DOHH2 (cell line): ENCODE measurements at regions not wholly inside any gene's neighbourhood (a gene's known extent, or its start where the extent isn't known, plus 50 kb on each side); places are given as distances from the start of the nearest gene placed in this dataset.

Experiments
- H3F3A ChIP-seq: fragments of 200-600 bp; sonication (generic), shearing (Covaris generic); 2 replicates; pipeline ENCODE4 v1.6.0; 2016; ENCODE audit warnings: antibody characterized with exemption, mild to moderate bottlenecking; ENCODE audit not compliant: control insufficient read depth, insufficient read depth
- H3K27ac ChIP-seq: fragments of 200-600 bp; sonication (generic); 2 replicates; pipeline ENCODE4 v1.5.1; 2014; ENCODE audit warnings: low read depth, mild to moderate bottlenecking, low read length, moderate library complexity
- H3K27me3 ChIP-seq: fragments of 200-600 bp; sonication (generic); 2 replicates; pipeline ENCODE4 v1.6.1; 2014; ENCODE audit warnings: mild to moderate bottlenecking, low read length, mixed read lengths; ENCODE audit not compliant: control insufficient read depth
- H3K36me3 ChIP-seq: fragments of 200-600 bp; sonication (generic); 2 replicates; pipeline ENCODE4 v1.6.1; 2014; ENCODE audit warnings: mild to moderate bottlenecking, low read length, moderate library complexity, mixed read lengths; ENCODE audit not compliant: control insufficient read depth
- H3K4me1 ChIP-seq: fragments of 200-600 bp; sonication (generic); 2 replicates; pipeline ENCODE4 v1.6.1; 2014; ENCODE audit warnings: mild to moderate bottlenecking, low read length, mixed read lengths; ENCODE audit not compliant: control insufficient read depth
- H3K4me2 ChIP-seq: fragments of 200-600 bp; sonication (generic); 2 replicates; pipeline ENCODE4 v1.6.0; 2014; ENCODE audit warnings: mild to moderate bottlenecking, low read length, moderate library complexity
- H3K4me3 ChIP-seq: fragments of 200-600 bp; sonication (generic); 2 replicates; pipeline ENCODE4 v1.5.1; 2014; ENCODE audit warnings: mild to moderate bottlenecking, low read length, mixed read lengths
- H3K79me2 ChIP-seq: fragments of 200-600 bp; sonication (generic); 2 replicates; pipeline ENCODE4 v1.6.1; 2014; ENCODE audit warnings: mild to moderate bottlenecking, low read length, mixed read lengths; ENCODE audit not compliant: control insufficient read depth
- H3K9me2 ChIP-seq: fragments of 200-600 bp; sonication (generic); replicated peaks from 2 replicates; pipeline ENCODE4 v1.6.1; 2014; ENCODE audit warnings: mild to moderate bottlenecking, low read length, mixed read lengths; ENCODE audit not compliant: control insufficient read depth
- H3K9me3 ChIP-seq: fragments of 200-600 bp; sonication (generic); 2 replicates; pipeline ENCODE4 v1.6.1; 2014; ENCODE audit warnings: antibody characterized with exemption, low read length, mixed read lengths; ENCODE audit not compliant: control insufficient read depth, insufficient read depth
- H4K20me1 ChIP-seq: fragments of 200-600 bp; sonication (generic); 2 replicates; pipeline ENCODE4 v1.6.0; 2014; ENCODE audit warnings: low read depth, mild to moderate bottlenecking, antibody characterized with exemption, low read length, moderate library complexity; ENCODE audit not compliant: control insufficient read depth, insufficient read depth
- CTCF ChIP-seq: fragments of 200-600 bp; sonication (generic); IDR thresholded peaks from one replicate; pipeline ENCODE4 v1.5.1; 2014; ENCODE audit warnings: antibody characterized with exemption, mild to moderate bottlenecking, low read depth, low read length; ENCODE audit not compliant: poor library complexity, severe bottlenecking
- EZH2phosphoT487 ChIP-seq: fragments of 200-600 bp; sonication (generic); IDR thresholded peaks from 2 replicates; pipeline ENCODE4 v1.6.1; 2017; ENCODE audit warnings: borderline replicate concordance, mild to moderate bottlenecking, antibody characterized with exemption, low read length, moderate library complexity, mixed read lengths

DNA sequence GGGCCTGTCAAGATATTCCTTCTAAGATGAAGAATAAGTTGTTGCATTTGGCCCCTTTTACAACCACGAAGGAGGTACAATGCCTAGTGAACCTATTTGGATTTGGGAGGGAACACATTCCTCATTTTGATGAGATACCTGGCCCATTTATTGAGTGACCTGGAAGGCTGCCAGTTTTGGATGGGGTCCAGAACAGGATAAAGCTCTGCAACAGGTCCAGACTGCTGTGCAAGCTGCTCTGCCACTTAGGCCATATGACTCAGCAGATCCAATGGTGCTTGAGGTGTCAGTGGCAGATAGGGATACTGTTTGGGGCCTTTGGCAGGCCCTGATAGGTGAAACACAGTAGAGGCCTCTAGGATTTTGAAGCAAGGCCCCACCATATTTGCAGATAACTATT, 704.6 kb downstream of the CCSER2 start:
- no peaks in the 10 kb centered on the region for H3K79me2 ChIP-seq
- TF ChIP-seq EZH2phosphoT487 (no peak), CTCF (no peak)
- no peaks in the 10 kb centered on the region for H3K9me2 ChIP-seq

GRCh38 chr10:85036661-85037060, 708.3 kb downstream of the CCSER2 start:
- no peak overlapping the region for H3K27ac ChIP-seq
- H3K9me2 ChIP-seq, result no peaks in the 10 kb centered on the region
- H3K4me2 ChIP-seq, result no peak overlapping the region
- H4K20me1 ChIP-seq, result no peaks in the 10 kb centered on the region
- H3K36me3 ChIP-seq, result no peaks in the 10 kb centered on the region
- no peaks in the 10 kb centered on the region for H3K9me3 ChIP-seq
- no peaks in the 10 kb centered on the region for H3F3A ChIP-seq
- no peak for TF ChIP-seq CTCF
- no peak overlapping the region for H3K4me3 ChIP-seq
- H3K27me3 ChIP-seq, result no peaks in the 10 kb centered on the region
- H3K4me1 ChIP-seq, result no peaks in the 10 kb centered on the region
- no peaks in the 10 kb centered on the region for H3K79me2 ChIP-seq

More for the DNA sequence above, 704.6 kb downstream of the CCSER2 start:
- Histone ChIP-seq H4K20me1 (no peaks in the 10 kb centered on the region), H3K27ac (no peak overlapping the region), H3K36me3 (no peaks in the 10 kb centered on the region), H3K4me2 (no peak overlapping the region), H3K27me3 (no peaks in the 10 kb centered on the region), H3K4me1 (no peaks in the 10 kb centered on the region), H3F3A (no peaks in the 10 kb centered on the region), H3K4me3 (no peak overlapping the region), H3K9me3 (no peaks in the 10 kb centered on the region)

DNA sequence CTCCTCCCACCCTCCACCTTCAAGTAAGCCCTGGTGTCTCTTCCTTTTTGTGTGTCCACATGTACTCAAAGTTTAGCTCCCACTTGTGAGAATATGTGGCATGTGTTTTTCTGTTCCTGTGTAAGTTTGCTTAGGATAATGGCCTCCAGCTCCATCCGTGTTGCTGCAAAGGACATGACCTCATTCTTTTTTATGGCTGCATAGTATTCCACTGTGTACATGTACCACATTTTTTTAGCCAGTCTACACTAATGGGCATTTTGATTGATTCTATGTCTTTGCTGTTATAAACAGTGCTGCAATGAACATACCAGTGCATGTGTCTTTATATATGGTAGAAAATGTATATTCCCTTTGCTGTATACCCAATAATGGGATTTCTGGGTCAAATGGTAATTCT, 710.9 kb downstream of the CCSER2 start:
- TF ChIP-seq CTCF (no peak), EZH2phosphoT487 (no peak)
- H4K20me1 ChIP-seq, result no peaks in the 10 kb centered on the region

GRCh38 chr10:85043207-85043606, 714.8 kb downstream of the CCSER2 start:
- Histone ChIP-seq H3K9me2 (no peaks in the 10 kb centered on the region), H3K27me3 (no peaks in the 10 kb centered on the region), H3K4me2 (no peak overlapping the region), H4K20me1 (no peaks in the 10 kb centered on the region), H3K4me1 (no peaks in the 10 kb centered on the region), H3K4me3 (no peak overlapping the region), H3F3A (no peaks in the 10 kb centered on the region), H3K36me3 (no peaks in the 10 kb centered on the region), H3K9me3 (no peaks in the 10 kb centered on the region), H3K79me2 (no peaks in the 10 kb centered on the region), H3K27ac (no peak overlapping the region)
- no peak for TF ChIP-seq EZH2phosphoT487
- TF ChIP-seq CTCF, result no peak

More for the DNA sequence above, 710.9 kb downstream of the CCSER2 start:
- Histone ChIP-seq H3K9me2 (no peaks in the 10 kb centered on the region), H3K9me3 (no peaks in the 10 kb centered on the region), H3K27me3 (no peaks in the 10 kb centered on the region), H3K4me2 (no peak overlapping the region), H3K4me3 (no peak overlapping the region), H3K36me3 (no peaks in the 10 kb centered on the region), H3K4me1 (no peaks in the 10 kb centered on the region), H3F3A (no peaks in the 10 kb centered on the region), H3K27ac (no peak overlapping the region), H3K79me2 (no peaks in the 10 kb centered on the region)
